CD14-positive monocyte (primary cell): ENCODE measurements at regions not wholly inside any gene's neighbourhood (a gene's known extent, or its start where the extent isn't known, plus 50 kb on each side); places are given as distances from the start of the nearest gene placed in this dataset.

Experiments
- DNase-seq, 3 donors: peaks; one replicate each; pipeline ENCODE4 v3.0.0-alpha.2; 2011 to 2022
- H2AFZ ChIP-seq: 2 replicates; pipeline ENCODE4 v1.6.0; 2012; ENCODE audit warnings: mild to moderate bottlenecking, low read depth, low read length, inconsistent platforms; ENCODE audit not compliant: insufficient read depth, poor library complexity, severe bottlenecking
- H3K27ac ChIP-seq, 2 donors: 1 replicate in 1 of 2; 2 replicates in 1 of 2; pipeline ENCODE4 v1.5.1; 2012 to 2013; ENCODE audit warnings: low read length in 2 of 2, control low read depth in 1 of 2, inconsistent platforms in 1 of 2, low read depth in 1 of 2, mild to moderate bottlenecking in 1 of 2
- H3K27me3 ChIP-seq, 2 donors: one replicate each; pipeline versions ENCODE4 v1.6.0 to v1.6.1; 2011 to 2013; ENCODE audit warnings: low read length in 2 of 2; ENCODE audit not compliant: control insufficient read depth in 2 of 2, insufficient read depth in 2 of 2
- H3K36me3 ChIP-seq, 2 donors: replicated peaks in 1 of 2; 1 replicate in 1 of 2; 2 replicates in 1 of 2; pipeline versions ENCODE4 v1.5.1 to v1.6.1; 2012 to 2013; ENCODE audit warnings: low read length in 2 of 2, control low read depth in 1 of 2, inconsistent platforms in 1 of 2, mild to moderate bottlenecking in 1 of 2; ENCODE audit not compliant: insufficient read depth in 2 of 2, control insufficient read depth in 1 of 2
- H3K4me1 ChIP-seq, 2 donors: 1 replicate in 1 of 2; 2 replicates in 1 of 2; pipeline versions ENCODE4 v1.5.1 to v1.6.1; 2012 to 2013; ENCODE audit warnings: low read length in 2 of 2, control low read depth in 1 of 2, inconsistent platforms in 1 of 2, mild to moderate bottlenecking in 1 of 2, moderate library complexity in 1 of 2; ENCODE audit not compliant: insufficient read depth in 2 of 2, control insufficient read depth in 1 of 2
- H3K4me2 ChIP-seq: replicated peaks from 2 replicates; pipeline ENCODE3; 2012; ENCODE audit warnings: low read length, moderate library complexity, mild to moderate bottlenecking; ENCODE audit not compliant: poor library complexity, severe bottlenecking; ENCODE audit errors: extremely low read depth
- H3K4me3 ChIP-seq, 3 experiments: fragments of 200-600 bp in 1 of 3; sonication (generic) in 1 of 3; replicated peaks in 1 of 3; 1 replicate in 2 of 3; 2 replicates in 1 of 3; pipeline ENCODE4 v1.5.1; 2011 to 2013; ENCODE audit warnings: low read length in 3 of 3, mild to moderate bottlenecking in 3 of 3, control low read depth in 2 of 3, low read depth in 2 of 3, inconsistent platforms in 1 of 3, moderate library complexity in 1 of 3
- H3K79me2 ChIP-seq: 2 replicates; pipeline ENCODE4 v1.6.0; 2012; ENCODE audit warnings: mild to moderate bottlenecking, control low read depth, inconsistent platforms, low read length, moderate library complexity; ENCODE audit not compliant: insufficient read depth
- H3K9ac ChIP-seq: 2 replicates; pipeline ENCODE4 v1.6.0; 2017; ENCODE audit warnings: low read length, mild to moderate bottlenecking; ENCODE audit not compliant: insufficient read depth, poor library complexity, severe bottlenecking
- H3K9me3 ChIP-seq, 2 donors: replicated peaks in 1 of 2; 1 replicate in 1 of 2; 2 replicates in 1 of 2; pipeline versions ENCODE4 v1.5.1 to v1.6.1; 2012 to 2013; ENCODE audit warnings: low read length in 2 of 2, control low read depth in 1 of 2; ENCODE audit not compliant: control insufficient read depth in 1 of 2, insufficient read depth in 1 of 2
- H4K20me1 ChIP-seq: 2 replicates; pipeline ENCODE4 v1.6.0; 2012; ENCODE audit warnings: mild to moderate bottlenecking, low read length, control low read depth, moderate library complexity; ENCODE audit not compliant: insufficient read depth
- H3K27ac Mint-ChIP-seq, 7 donors: one replicate each; pipeline ENCODE4 v1.8.0; 2020; ENCODE audit warnings: mild to moderate bottlenecking in 7 of 7, mixed read lengths in 7 of 7, moderate library complexity in 6 of 7, inconsistent platforms in 2 of 7
- H3K27me3 Mint-ChIP-seq, 3 donors: one replicate each; pipeline ENCODE4 v1.8.0; 2021 to 2022; ENCODE audit warnings: low read depth in 3 of 3, mild to moderate bottlenecking in 3 of 3, mixed read lengths in 3 of 3, moderate library complexity in 3 of 3, inconsistent platforms in 1 of 3
- H3K36me3 Mint-ChIP-seq, 2 donors: one replicate each; pipeline ENCODE4 v1.8.0; 2020; ENCODE audit warnings: mixed read lengths in 2 of 2, inconsistent platforms in 1 of 2, mild to moderate bottlenecking in 1 of 2
- H3K4me1 Mint-ChIP-seq: one replicate; pipeline ENCODE4 v1.8.0; 2020; ENCODE audit warnings: mild to moderate bottlenecking, mixed read lengths
- H3K4me3 Mint-ChIP-seq, 2 donors: one replicate each; pipeline ENCODE4 v1.8.0; 2020; ENCODE audit warnings: mild to moderate bottlenecking in 2 of 2, mixed read lengths in 2 of 2, moderate library complexity in 1 of 2
- H3K9me3 Mint-ChIP-seq, 7 donors: one replicate each; pipeline ENCODE4 v1.8.0; 2020 to 2022; ENCODE audit warnings: mixed read lengths in 7 of 7, mild to moderate bottlenecking in 6 of 7, moderate library complexity in 6 of 7, inconsistent platforms in 2 of 7
- CTCF ChIP-seq: fragments of 200-600 bp; IDR thresholded peaks from one replicate; pipeline ENCODE4 v1.8.0; 2022; ENCODE audit warnings: antibody characterized with exemption, mild to moderate bottlenecking
- WGBS: methylation state at CpG from one replicate; pipeline ENCODE4 v1.1.5; 2013; ENCODE audit warnings: missing lambda C conversion rate; ENCODE audit not compliant: insufficient coverage; 5-methylcytosine and 5-hydroxymethylcytosine counted together
- intact Hi-C, 2 donors: fragments of 100-400 bp; cut with micrococcal nuclease; formaldehyde crosslinking; loops; one replicate each; pipeline versions ENCODE4 v1.15.0 to v1.15.1; 2023

GRCh38 chr10:2962194-2962593, 105.2 kb upstream of the PFKP start:
- no peaks in the 10 kb centered on the region for H3K36me3 Mint-ChIP-seq
- peaks cover 0 to 3% of the 10 kb centered on the region in 2 donors for H3K9me3 ChIP-seq
- no peaks in the 10 kb centered on the region for H3K79me2 ChIP-seq
- no peaks in the 10 kb centered on the region for H3K36me3 ChIP-seq
- intact Hi-C loops, result no loop called here
- H3K27ac Mint-ChIP-seq, result no peak overlapping the region
- no peak overlapping the region for H3K9ac ChIP-seq
- no peaks in the 10 kb centered on the region for H4K20me1 ChIP-seq
- H3K4me3 ChIP-seq, result no peak overlapping the region
- H3K27me3 ChIP-seq, result no peaks in the 10 kb centered on the region
- no peak overlapping the region for H3K4me2 ChIP-seq
- WGBS, result no CpG with 5 or more reads among the region's 1 CpG
- no peak overlapping the region for H3K27ac ChIP-seq
- TF ChIP-seq CTCF, result no peak
- H3K4me1 Mint-ChIP-seq, result no peaks in the 10 kb centered on the region
- no peaks in the 10 kb centered on the region for H3K4me1 ChIP-seq
- H3K27me3 Mint-ChIP-seq, result peaks cover 0 to 4% (median 3%) of the 10 kb centered on the region in 3 donors
- H3K4me3 Mint-ChIP-seq, result no peak overlapping the region
- H2AFZ ChIP-seq, result no peak overlapping the region
- peaks cover 0 to 9% (median 0%) of the 10 kb centered on the region in 7 donors for H3K9me3 Mint-ChIP-seq
- no peak for DNase-seq

DNA sequence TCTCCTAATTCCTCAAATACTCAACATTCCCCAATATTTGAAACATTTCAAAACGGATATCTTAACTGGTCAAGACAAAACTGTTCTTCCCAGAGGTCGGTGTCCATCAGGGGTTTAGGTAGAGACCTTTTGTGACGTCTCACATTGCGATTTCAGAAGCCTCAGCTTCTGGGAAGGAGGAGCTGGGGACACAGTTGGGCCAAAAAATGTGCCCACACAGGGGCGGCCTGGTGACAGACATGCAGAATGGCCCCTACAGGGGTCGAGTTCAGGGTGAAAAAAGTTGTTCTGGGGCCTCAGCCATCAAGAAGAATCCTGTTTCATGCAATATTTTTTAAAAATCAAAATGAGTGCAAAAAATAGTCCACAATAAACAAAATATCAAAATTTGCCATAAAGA, 108.7 kb upstream of the PFKP start:
- no peak overlapping the region for H2AFZ ChIP-seq
- no peaks in the 10 kb centered on the region for H3K4me1 Mint-ChIP-seq
- no peaks in the 10 kb centered on the region for H3K36me3 ChIP-seq
- no peaks in the 10 kb centered on the region for H3K4me1 ChIP-seq
- peaks cover 0 to 4% (median 2%) of the 10 kb centered on the region in 3 donors for H3K27me3 Mint-ChIP-seq
- H3K9me3 ChIP-seq, result peaks cover 3 to 5% of the 10 kb centered on the region in 2 donors
- no peak for TF ChIP-seq CTCF
- H3K36me3 Mint-ChIP-seq, result no peaks in the 10 kb centered on the region
- H3K4me2 ChIP-seq, result no peak overlapping the region
- WGBS, result 96% methylated on average over 5 of the region's 6 CpGs
- H3K9me3 Mint-ChIP-seq, result peaks cover 0 to 17% (median 6%) of the 10 kb centered on the region in 7 donors
- no peak overlapping the region for H3K4me3 Mint-ChIP-seq
- intact Hi-C loops, result no loop called here
- no peak overlapping the region for H3K27ac Mint-ChIP-seq
- DNase-seq, result no peak
- no peak overlapping the region for H3K9ac ChIP-seq
- no peak overlapping the region for H3K4me3 ChIP-seq
- no peak overlapping the region for H3K27ac ChIP-seq
- no peaks in the 10 kb centered on the region for H3K27me3 ChIP-seq
- no peaks in the 10 kb centered on the region for H4K20me1 ChIP-seq
- H3K79me2 ChIP-seq, result no peaks in the 10 kb centered on the region
